DMS 273 (cell line): ENCODE measurements at regions not wholly inside any gene's neighbourhood (a gene's known extent, or its start where the extent isn't known, plus 50 kb on each side); places are given as distances from the start of the nearest gene placed in this dataset.
A peak's percentile ranks its signal among the peaks of the same experiment; 100 is the strongest.
"Not testable (repeated sequence)": the region's sequence is repeated elsewhere in the genome, so short reads cannot be mapped to it uniquely, and the experiment has no call there.

Experiments used
- DNase-seq: peaks from one replicate; lab custom pipeline; 2025; ENCODE audit not compliant: unreplicated experiment; lab: John Stamatoyannopoulos, UW

- DNase-seq: peak; percentile 14
These were observed 659.2 kb downstream of the MTRR start for GRCh38 chr5:8528106-8528505.

- peak; percentile 5 for DNase-seq
These were observed 669.9 kb downstream of the MTRR start for GRCh38 chr5:8538821-8539220.

GRCh38 chr5:8540317-8540716 is 671.4 kb downstream of the MTRR start:
- no peak for DNase-seq

GRCh38 chr5:8550921-8551320 is 682.0 kb downstream of the MTRR start:
- DNase-seq: no peak

GRCh38 chr5:8553364-8553763 is 684.4 kb downstream of the MTRR start:
- no peak for DNase-seq

GRCh38 chr5:8557728-8558127 is 688.8 kb downstream of the MTRR start:
- no peak for DNase-seq

- DNase-seq: no peak
These were observed 691.8 kb downstream of the MTRR start for GRCh38 chr5:8560776-8561175.

GRCh38 chr5:8561224-8561840 is 692.4 kb downstream of the MTRR start:
- no peak for DNase-seq

- DNase-seq: no peak
These were observed 692.9 kb downstream of the MTRR start for GRCh38 chr5:8561854-8562253.

GRCh38 chr5:8563540-8563939 is 694.6 kb downstream of the MTRR start:
- not testable (repeated sequence) for DNase-seq

GRCh38 chr5:8568858-8569257 is 699.9 kb downstream of the MTRR start:
- no peak for DNase-seq

GRCh38 chr5:8570528-8570927 is 701.6 kb downstream of the MTRR start:
- no peak for DNase-seq

GRCh38 chr5:8576178-8576577 is 707.2 kb downstream of the MTRR start:
- DNase-seq: no peak

GRCh38 chr5:8577792-8578191 is 708.8 kb downstream of the MTRR start:
- DNase-seq: peak; percentile 62

- no peak for DNase-seq
These were observed 711.4 kb downstream of the MTRR start for GRCh38 chr5:8580298-8580697.

GRCh38 chr5:8581047-8581446 is 712.1 kb downstream of the MTRR start:
- DNase-seq: no peak

- peak; percentile 21 for DNase-seq
These were observed 716.5 kb downstream of the MTRR start for GRCh38 chr5:8585230-8586018.

- DNase-seq: no peak
These were observed 722.0 kb downstream of the MTRR start for GRCh38 chr5:8590959-8591358.

GRCh38 chr5:8598356-8598755 is 729.4 kb downstream of the MTRR start:
- DNase-seq: no peak

GRCh38 chr5:8598996-8599395 is 730.0 kb downstream of the MTRR start:
- peak; percentile 55 for DNase-seq

- no peak for DNase-seq
These were observed 731.9 kb downstream of the MTRR start for GRCh38 chr5:8600843-8601242.

- DNase-seq: no peak
These were observed 732.9 kb downstream of the MTRR start for GRCh38 chr5:8601831-8602354.
